Stomach (tissue), 8 donors: ENCODE measurements at regions not wholly inside any gene's neighbourhood (a gene's known extent, or its start where the extent isn't known, plus 50 kb on each side); places are given as distances from the start of the nearest gene placed in this dataset.

Experiments used
- DNase-seq, 2 donors: peaks; one replicate each; pipeline versions ENCODE4 v3.0.0 to v3.0.0-alpha.2; 2013 to 2019
- H3K27ac ChIP-seq, 5 donors: fragments of 200-600 bp in 4 of 5; sonication (generic) in 4 of 5; one replicate each; pipeline ENCODE4 v1.5.1; 2013 to 2019; ENCODE audit warnings: mild to moderate bottlenecking in 1 of 5, moderate library complexity in 1 of 5
- H3K27me3 ChIP-seq, 3 donors: fragments of 200-600 bp; sonication (generic); one replicate each; pipeline ENCODE4 v1.5.1; 2017 to 2019; ENCODE audit warnings: mixed run types in 1 of 3
- H3K36me3 ChIP-seq, 4 donors: fragments of 200-600 bp; sonication (generic); 1 replicate in 3 of 4; 2 replicates in 1 of 4; pipeline ENCODE4 v1.5.1; 2016 to 2019
- H3K4me1 ChIP-seq, 4 donors: fragments of 200-600 bp; sonication (generic); one replicate each; pipeline ENCODE4 v1.5.1; 2016 to 2019
- H3K4me3 ChIP-seq, 4 donors: fragments of 200-600 bp; sonication (generic) in 3 of 4; one replicate each; pipeline ENCODE4 v1.5.1; 2016 to 2019; ENCODE audit warnings: mild to moderate bottlenecking in 1 of 4
- H3K9me3 ChIP-seq, 4 donors: fragments of 200-600 bp; sonication (generic); one replicate each; pipeline ENCODE4 v1.5.1; 2016 to 2019
- CTCF ChIP-seq, 7 experiments: fragments of 450-650 bp in 4 of 7; fragments of 200-600 bp in 3 of 7; sonication (generic) in 3 of 7; IDR thresholded peaks; one replicate each; pipeline ENCODE4 v1.5.1; 2016 to 2019; ENCODE audit warnings: antibody characterized with exemption in 7 of 7, control low read depth in 2 of 7, mild to moderate bottlenecking in 1 of 7
- EP300 ChIP-seq: sonication (generic); formaldehyde crosslinking; IDR thresholded peaks from one replicate; pipeline ENCODE4 v1.6.1; 2017; ENCODE audit warnings: antibody characterized with exemption
- POLR2A ChIP-seq, 4 donors: fragments of 450-650 bp; IDR thresholded peaks; one replicate each; pipeline ENCODE4 v1.6.1; 2016; ENCODE audit warnings: antibody characterized with exemption in 4 of 4, control low read depth in 2 of 4, mild to moderate bottlenecking in 1 of 4, moderate library complexity in 1 of 4
- POLR2AphosphoS5 ChIP-seq, 3 donors: sonication (generic); formaldehyde crosslinking; IDR thresholded peaks; one replicate each; pipeline ENCODE4 v1.6.1; 2016; ENCODE audit warnings: antibody characterized with exemption in 3 of 3
- WGBS, 5 donors: extraction: QIAGEN DNeasy Blood & Tissue Kit in 3 of 5; methylation state at CpG; one replicate each; pipeline versions ENCODE4 v1.1.5 to v1.1.7; 2013 to 2018; 5-methylcytosine and 5-hydroxymethylcytosine counted together
- intact Hi-C: fragments of 100-400 bp; cut with DNase I; formaldehyde crosslinking; loops from one replicate; pipeline ENCODE4 v1.15.1; 2023; ENCODE audit warnings: low total_unique reads
- donor health status: healthy with polysubstance abuse.
- donor health status: Bipolar disorder and iron deficiency.
- donor health status: healthy.

GRCh38 chr13:47803131-47803530 is 197.9 kb downstream of the SUCLA2 start:
- no peak for DNase-seq
- Histone ChIP-seq H3K36me3 (no peaks in the 10 kb centered on the region), H3K27ac (no peak overlapping the region), H3K9me3 (peaks cover 0 to 6% (median 1%) of the 10 kb centered on the region in 4 donors), H3K27me3 (no peaks in the 10 kb centered on the region), H3K4me3 (no peak overlapping the region), H3K4me1 (no peaks in the 10 kb centered on the region)
- WGBS, 5 donors, result 71 to 90% (median 84%) methylated on average over 2 of the region's 2 CpGs
- intact Hi-C loops, result no loop called here
- TF ChIP-seq CTCF (IDR thresholded peaks at IDR 0.05), result no peak
- TF ChIP-seq POLR2AphosphoS5 (IDR thresholded peaks at IDR 0.05), result no peak
- TF ChIP-seq EP300, result no peak
- no peak for TF ChIP-seq POLR2A (IDR thresholded peaks at IDR 0.05)

GRCh38 chr13:47801555-47801954 is 199.5 kb downstream of the SUCLA2 start:
- Histone ChIP-seq H3K27ac (no peak overlapping the region), H3K36me3 (no peaks in the 10 kb centered on the region), H3K9me3 (peaks cover 0 to 6% (median 1%) of the 10 kb centered on the region in 4 donors), H3K4me3 (no peak overlapping the region), H3K27me3 (no peaks in the 10 kb centered on the region), H3K4me1 (no peaks in the 10 kb centered on the region)
- no peak for TF ChIP-seq POLR2AphosphoS5 (IDR thresholded peaks at IDR 0.05)
- no peak for TF ChIP-seq POLR2A (IDR thresholded peaks at IDR 0.05)
- no peak for TF ChIP-seq EP300
- no peak for TF ChIP-seq CTCF (IDR thresholded peaks at IDR 0.05)
- intact Hi-C loops, result no loop called here
- no peak for DNase-seq
- WGBS, 5 donors, result 86 to 98% (median 92%) methylated on average over 3 of the region's 3 CpGs

- H3K9me3 ChIP-seq, result peaks cover 0 to 6% (median 1%) of the 10 kb centered on the region in 4 donors
- DNase-seq, result no peak
- TF ChIP-seq CTCF (IDR thresholded peaks at IDR 0.05) (no peak), POLR2A (IDR thresholded peaks at IDR 0.05) (no peak), EP300 (no peak), POLR2AphosphoS5 (IDR thresholded peaks at IDR 0.05) (no peak)
- H3K4me1 ChIP-seq, result no peaks in the 10 kb centered on the region
- intact Hi-C loops, result no loop called here
- H3K36me3 ChIP-seq, result no peaks in the 10 kb centered on the region
- H3K27me3 ChIP-seq, result no peaks in the 10 kb centered on the region
- no peak overlapping the region for H3K27ac ChIP-seq
- H3K4me3 ChIP-seq, result no peak overlapping the region
- WGBS, 5 donors, result 74 to 97% (median 81%) methylated on average over 2 of the region's 2 CpGs
Observed at GRCh38 chr13:47800593-47800992, 200.5 kb downstream of the SUCLA2 start.

GRCh38 chr13:47798906-47799305 is 202.2 kb downstream of the SUCLA2 start:
- intact Hi-C loops, result no loop called here
- TF ChIP-seq EP300 (no peak), POLR2A (IDR thresholded peaks at IDR 0.05) (no peak), CTCF (IDR thresholded peaks at IDR 0.05) (no peak), POLR2AphosphoS5 (IDR thresholded peaks at IDR 0.05) (no peak)
- H3K27ac ChIP-seq, result no peak overlapping the region
- H3K27me3 ChIP-seq, result no peaks in the 10 kb centered on the region
- DNase-seq, result peak in 1 of 2 donors; percentile 9
- no peaks in the 10 kb centered on the region for H3K36me3 ChIP-seq
- no peak overlapping the region for H3K4me3 ChIP-seq
- H3K4me1 ChIP-seq, result no peaks in the 10 kb centered on the region
- peaks cover 0 to 6% (median 1%) of the 10 kb centered on the region in 4 donors for H3K9me3 ChIP-seq
